Prostate gland (tissue), 2 donors: ENCODE measurements at regions not wholly inside any gene's neighbourhood (a gene's known extent, or its start where the extent isn't known, plus 50 kb on each side); places are given as distances from the start of the nearest gene placed in this dataset.
"Not testable (repeated sequence)": the region's sequence is repeated elsewhere in the genome, so short reads cannot be mapped to it uniquely, and the experiment has no call there.

ENCODE experiments used
- POLR2AphosphoS5 ChIP-seq: sonication (generic); formaldehyde crosslinking; IDR thresholded peaks from one replicate; pipeline ENCODE4 v1.6.1; 2017; ENCODE audit warnings: antibody characterized with exemption
- TF ChIP-seq, protein P1 (sequence below), 4 experiments: fragments of 200-600 bp in 2 of 4; fragments of 450-650 bp in 2 of 4; sonication (generic) in 2 of 4; IDR thresholded peaks; 1 replicate in 3 of 4; 2 replicates in 1 of 4; pipeline ENCODE4 v1.5.1; 2016 to 2019; ENCODE audit warnings: antibody characterized with exemption in 4 of 4, mild to moderate bottlenecking in 2 of 4, moderate library complexity in 2 of 4

DNA sequence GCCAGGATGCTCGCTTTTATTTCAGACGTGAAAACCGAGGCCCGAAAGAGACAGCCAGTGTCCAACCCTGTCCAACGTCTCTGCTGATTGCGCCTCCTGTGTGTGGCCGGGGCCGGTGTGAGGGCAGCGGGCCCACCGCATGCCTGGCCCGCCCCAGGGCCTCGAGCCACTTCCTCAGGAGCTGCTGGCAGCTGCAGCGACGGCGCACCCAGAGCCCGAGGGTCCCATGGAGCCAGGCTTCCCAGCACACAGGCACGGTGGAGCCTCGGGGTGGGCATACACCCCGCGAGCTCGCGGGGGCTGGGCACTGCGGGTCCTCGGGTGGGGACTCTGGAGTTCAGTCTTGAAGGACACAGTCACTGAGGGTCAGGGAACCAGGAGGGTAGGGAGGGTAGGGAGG, 320.5 kb upstream of the PLGLB1 start:
- TF ChIP-seq, protein P1, sequence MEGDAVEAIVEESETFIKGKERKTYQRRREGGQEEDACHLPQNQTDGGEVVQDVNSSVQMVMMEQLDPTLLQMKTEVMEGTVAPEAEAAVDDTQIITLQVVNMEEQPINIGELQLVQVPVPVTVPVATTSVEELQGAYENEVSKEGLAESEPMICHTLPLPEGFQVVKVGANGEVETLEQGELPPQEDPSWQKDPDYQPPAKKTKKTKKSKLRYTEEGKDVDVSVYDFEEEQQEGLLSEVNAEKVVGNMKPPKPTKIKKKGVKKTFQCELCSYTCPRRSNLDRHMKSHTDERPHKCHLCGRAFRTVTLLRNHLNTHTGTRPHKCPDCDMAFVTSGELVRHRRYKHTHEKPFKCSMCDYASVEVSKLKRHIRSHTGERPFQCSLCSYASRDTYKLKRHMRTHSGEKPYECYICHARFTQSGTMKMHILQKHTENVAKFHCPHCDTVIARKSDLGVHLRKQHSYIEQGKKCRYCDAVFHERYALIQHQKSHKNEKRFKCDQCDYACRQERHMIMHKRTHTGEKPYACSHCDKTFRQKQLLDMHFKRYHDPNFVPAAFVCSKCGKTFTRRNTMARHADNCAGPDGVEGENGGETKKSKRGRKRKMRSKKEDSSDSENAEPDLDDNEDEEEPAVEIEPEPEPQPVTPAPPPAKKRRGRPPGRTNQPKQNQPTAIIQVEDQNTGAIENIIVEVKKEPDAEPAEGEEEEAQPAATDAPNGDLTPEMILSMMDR (IDR thresholded peaks at IDR 0.05) = not testable (repeated sequence)
- not testable (repeated sequence) for TF ChIP-seq POLR2AphosphoS5
